Neural progenitor cell (in vitro differentiated cells): ENCODE measurements at regions not wholly inside any gene's neighbourhood (a gene's known extent, or its start where the extent isn't known, plus 50 kb on each side); places are given as distances from the start of the nearest gene placed in this dataset.

ENCODE experiments used
- DNase-seq: peaks from one replicate; pipeline ENCODE4 v3.0.0-alpha.2; 2016; ENCODE audit warnings: low spot score
- H2AFZ ChIP-seq: fragments of 200-600 bp; sonication (generic); replicated peaks from 2 replicates; pipeline ENCODE4 v1.6.1; 2016; ENCODE audit warnings: antibody characterized with exemption
- H3F3A ChIP-seq: fragments of 200-600 bp; sonication (generic); 2 replicates; pipeline ENCODE4 v1.6.1; 2016; ENCODE audit warnings: antibody characterized with exemption, low read depth
- H3K27ac ChIP-seq: fragments of 200-600 bp; sonication (generic); 2 replicates; pipeline ENCODE4 v1.5.1; 2016; ENCODE audit warnings: mild to moderate bottlenecking
- H3K27me3 ChIP-seq: fragments of 200-600 bp; sonication (generic); 2 replicates; pipeline ENCODE4 v1.6.1; 2016; ENCODE audit warnings: mild to moderate bottlenecking, moderate library complexity
- H3K36me3 ChIP-seq: fragments of 200-600 bp; sonication (generic); 2 replicates; pipeline ENCODE4 v1.5.1; 2016
- H3K4me1 ChIP-seq: fragments of 200-600 bp; sonication (generic); 2 replicates; pipeline ENCODE4 v1.6.1; 2016; ENCODE audit warnings: mixed run types
- H3K4me2 ChIP-seq: fragments of 200-600 bp; sonication (generic); 2 replicates; pipeline ENCODE4 v1.6.1; 2016
- H3K4me3 ChIP-seq: fragments of 200-600 bp; sonication (generic); 2 replicates; pipeline ENCODE4 v1.5.1; 2016
- H3K79me2 ChIP-seq: fragments of 200-600 bp; sonication (generic); 2 replicates; pipeline ENCODE4 v1.6.1; 2016; ENCODE audit warnings: low read depth
- H3K9ac ChIP-seq: fragments of 200-600 bp; sonication (generic); 2 replicates; pipeline ENCODE4 v1.6.1; 2016
- H3K9me3 ChIP-seq: fragments of 200-600 bp; sonication (generic); 2 replicates; pipeline ENCODE4 v1.5.1; 2016; ENCODE audit warnings: low read depth
- H4K20me1 ChIP-seq: fragments of 200-600 bp; sonication (generic); 2 replicates; pipeline ENCODE4 v1.6.1; 2016; ENCODE audit warnings: low read depth
- H3K27ac Mint-ChIP-seq: 3 replicates; pipeline ENCODE4 v1.8.0; 2021; ENCODE audit warnings: mixed read lengths
- H3K27me3 Mint-ChIP-seq: 2 replicates; pipeline ENCODE4 v1.8.0; 2022; ENCODE audit warnings: low read depth, mild to moderate bottlenecking, inconsistent platforms, moderate library complexity, mixed read lengths; ENCODE audit not compliant: insufficient read depth
- H3K36me3 Mint-ChIP-seq: 3 replicates; pipeline ENCODE4 v1.8.0; 2021; ENCODE audit warnings: mixed read lengths
- H3K4me1 Mint-ChIP-seq: 3 replicates; pipeline ENCODE4 v1.8.0; 2021; ENCODE audit warnings: mixed read lengths
- H3K4me3 Mint-ChIP-seq: 3 replicates; pipeline ENCODE4 v1.8.0; 2021; ENCODE audit warnings: mild to moderate bottlenecking, moderate library complexity, mixed read lengths
- H3K9me3 Mint-ChIP-seq: 3 replicates; pipeline ENCODE4 v1.8.0; 2020; ENCODE audit warnings: mixed read lengths
- EZH2 ChIP-seq: fragments of 200-600 bp; sonication (generic); IDR thresholded peaks from 2 replicates; pipeline ENCODE4 v1.6.1; 2017; ENCODE audit warnings: antibody characterized with exemption, mild to moderate bottlenecking, moderate library complexity
- EZH2phosphoT487 ChIP-seq: fragments of 200-600 bp; sonication (generic); IDR thresholded peaks from 2 replicates; pipeline ENCODE4 v1.6.1; 2017; ENCODE audit warnings: antibody characterized with exemption
- TF ChIP-seq, protein P1 (sequence below): fragments of 200-600 bp; sonication (generic); IDR thresholded peaks from 2 replicates; pipeline ENCODE4 v1.5.1; 2017; ENCODE audit warnings: antibody characterized with exemption, mild to moderate bottlenecking

DNA sequence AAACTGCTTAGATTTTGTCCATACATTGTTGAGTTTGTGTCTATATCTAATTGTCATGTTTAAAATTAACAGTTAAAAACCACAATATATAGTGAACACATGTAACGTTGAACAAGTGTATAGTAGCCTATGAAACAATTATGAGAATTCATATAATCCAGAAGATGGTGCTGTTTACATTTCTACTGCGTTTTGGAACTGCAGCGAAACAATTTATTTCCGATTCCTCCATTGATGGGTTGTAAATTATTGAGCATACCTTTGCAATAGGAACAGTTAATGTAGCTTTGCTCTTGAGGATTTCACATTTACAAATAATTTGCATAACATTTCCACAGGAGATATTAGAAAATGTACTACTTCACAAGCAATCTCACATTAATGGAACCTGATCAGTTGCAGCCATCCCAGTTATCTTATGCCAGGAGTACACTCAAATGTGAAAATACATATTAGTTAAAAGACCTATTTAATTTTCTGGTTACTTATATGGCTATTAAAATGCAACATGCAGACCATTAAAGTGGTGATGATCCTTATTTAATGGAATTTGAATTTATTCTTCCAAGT is 411.8 kb downstream of the CDH10 start:
- H3K9ac ChIP-seq = no peak overlapping the region
- TF ChIP-seq, protein P1, sequence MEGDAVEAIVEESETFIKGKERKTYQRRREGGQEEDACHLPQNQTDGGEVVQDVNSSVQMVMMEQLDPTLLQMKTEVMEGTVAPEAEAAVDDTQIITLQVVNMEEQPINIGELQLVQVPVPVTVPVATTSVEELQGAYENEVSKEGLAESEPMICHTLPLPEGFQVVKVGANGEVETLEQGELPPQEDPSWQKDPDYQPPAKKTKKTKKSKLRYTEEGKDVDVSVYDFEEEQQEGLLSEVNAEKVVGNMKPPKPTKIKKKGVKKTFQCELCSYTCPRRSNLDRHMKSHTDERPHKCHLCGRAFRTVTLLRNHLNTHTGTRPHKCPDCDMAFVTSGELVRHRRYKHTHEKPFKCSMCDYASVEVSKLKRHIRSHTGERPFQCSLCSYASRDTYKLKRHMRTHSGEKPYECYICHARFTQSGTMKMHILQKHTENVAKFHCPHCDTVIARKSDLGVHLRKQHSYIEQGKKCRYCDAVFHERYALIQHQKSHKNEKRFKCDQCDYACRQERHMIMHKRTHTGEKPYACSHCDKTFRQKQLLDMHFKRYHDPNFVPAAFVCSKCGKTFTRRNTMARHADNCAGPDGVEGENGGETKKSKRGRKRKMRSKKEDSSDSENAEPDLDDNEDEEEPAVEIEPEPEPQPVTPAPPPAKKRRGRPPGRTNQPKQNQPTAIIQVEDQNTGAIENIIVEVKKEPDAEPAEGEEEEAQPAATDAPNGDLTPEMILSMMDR = peak; percentile 14
- TF ChIP-seq EZH2 = no peak
- no peaks in the 10 kb centered on the region for H4K20me1 ChIP-seq
- H3K36me3 Mint-ChIP-seq = no peaks in the 10 kb centered on the region
- no peak for DNase-seq
- no peaks in the 10 kb centered on the region for H3K9me3 Mint-ChIP-seq
- H3K79me2 ChIP-seq = no peaks in the 10 kb centered on the region
- peak overlapping the region; percentile 7 for H2AFZ ChIP-seq
- H3K27ac ChIP-seq = no peak overlapping the region
- no peak overlapping the region for H3K4me2 ChIP-seq
- H3K4me1 Mint-ChIP-seq = peaks cover 2% of the 10 kb centered on the region
- H3K27me3 Mint-ChIP-seq = no peaks in the 10 kb centered on the region
- no peak overlapping the region for H3K4me3 ChIP-seq
- H3K4me3 Mint-ChIP-seq = no peak overlapping the region
- H3K4me1 ChIP-seq = no peaks in the 10 kb centered on the region
- no peaks in the 10 kb centered on the region for H3F3A ChIP-seq
- H3K27ac Mint-ChIP-seq = no peak overlapping the region
- no peaks in the 10 kb centered on the region for H3K9me3 ChIP-seq
- no peaks in the 10 kb centered on the region for H3K36me3 ChIP-seq
- H3K27me3 ChIP-seq = no peaks in the 10 kb centered on the region

DNA sequence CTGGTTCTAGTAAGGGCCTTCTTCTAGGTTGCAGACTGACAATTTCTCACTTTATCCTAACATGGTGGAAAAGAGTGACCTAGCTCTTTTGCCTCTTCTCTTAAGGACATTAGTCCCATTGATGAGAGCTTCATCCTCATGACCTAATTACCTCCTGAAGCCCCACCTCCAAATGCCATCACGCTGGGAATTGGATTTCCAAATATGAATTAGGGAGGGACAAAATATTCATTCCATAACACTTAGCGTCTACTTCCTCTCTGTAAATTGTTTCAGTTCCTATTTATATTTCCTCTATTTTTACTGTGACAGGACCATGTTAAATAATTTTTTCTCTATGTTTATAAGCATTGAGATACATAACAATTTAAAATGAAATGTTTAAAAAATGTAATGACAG is 408.8 kb downstream of the CDH10 start:
- TF ChIP-seq EZH2 = no peak
- TF ChIP-seq, protein P1 = no peak
- TF ChIP-seq EZH2phosphoT487 = no peak
- no peak overlapping the region for H2AFZ ChIP-seq
- H3K4me2 ChIP-seq = no peak overlapping the region
- H3K27ac Mint-ChIP-seq = no peak overlapping the region
- H4K20me1 ChIP-seq = no peaks in the 10 kb centered on the region
- H3K4me1 Mint-ChIP-seq = peaks cover 2% of the 10 kb centered on the region
- DNase-seq = no peak
- H3K9me3 ChIP-seq = no peaks in the 10 kb centered on the region
- H3K9me3 Mint-ChIP-seq = no peaks in the 10 kb centered on the region
- H3K79me2 ChIP-seq = no peaks in the 10 kb centered on the region
- H3K27ac ChIP-seq = no peak overlapping the region
- no peaks in the 10 kb centered on the region for H3K36me3 ChIP-seq
- no peaks in the 10 kb centered on the region for H3K27me3 Mint-ChIP-seq
- H3K4me1 ChIP-seq = no peaks in the 10 kb centered on the region
- no peak overlapping the region for H3K4me3 ChIP-seq
- H3K36me3 Mint-ChIP-seq = no peaks in the 10 kb centered on the region
- no peak overlapping the region for H3K4me3 Mint-ChIP-seq
- H3K9ac ChIP-seq = no peak overlapping the region
- no peaks in the 10 kb centered on the region for H3K27me3 ChIP-seq
- no peaks in the 10 kb centered on the region for H3F3A ChIP-seq

DNA sequence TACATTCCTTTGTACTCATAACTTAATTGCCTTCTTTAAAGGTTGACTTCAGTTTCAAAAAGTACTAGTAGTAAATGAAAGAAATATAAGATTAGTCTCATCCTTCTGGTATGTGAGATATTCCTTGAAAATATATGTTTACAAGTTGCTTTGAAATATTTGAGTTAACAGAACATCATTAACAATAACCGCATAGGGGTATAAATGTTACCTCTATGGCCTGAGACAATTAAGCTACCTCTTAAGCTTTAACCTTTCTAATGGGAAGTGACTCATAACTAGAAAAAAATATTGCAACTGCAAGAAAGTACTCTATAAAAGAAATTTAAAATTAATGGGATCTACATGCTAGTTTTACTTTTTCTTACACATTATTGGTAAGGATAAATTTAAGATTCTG is 399.0 kb downstream of the CDH10 start:
- Histone ChIP-seq H3K79me2 (no peaks in the 10 kb centered on the region), H3K36me3 (no peaks in the 10 kb centered on the region), H4K20me1 (no peaks in the 10 kb centered on the region), H3K4me2 (no peak overlapping the region), H3K27me3 (no peaks in the 10 kb centered on the region), H3K4me3 (no peak overlapping the region), H3K4me1 (no peaks in the 10 kb centered on the region), H2AFZ (no peak overlapping the region), H3F3A (no peaks in the 10 kb centered on the region), H3K27ac (no peak overlapping the region), H3K9me3 (no peaks in the 10 kb centered on the region), H3K9ac (no peak overlapping the region)
- Mint-ChIP-seq H3K27me3 (no peaks in the 10 kb centered on the region), H3K4me3 (no peak overlapping the region), H3K36me3 (no peaks in the 10 kb centered on the region), H3K9me3 (no peaks in the 10 kb centered on the region), H3K27ac (no peak overlapping the region), H3K4me1 (no peaks in the 10 kb centered on the region)
- DNase-seq = no peak
- TF ChIP-seq EZH2 (no peak), EZH2phosphoT487 (no peak)
- TF ChIP-seq, protein P1 = no peak
